ENCODE measurements at regions not wholly inside any gene's neighbourhood (a gene's known extent, or its start where the extent isn't known, plus 50 kb on each side); places are given as distances from the start of the nearest gene placed in this dataset.
"Not testable (repeated sequence)": the region's sequence is repeated elsewhere in the genome, so short reads cannot be mapped to it uniquely, and the experiment has no call there.

- H3K27me3 Mint-ChIP-seq; H3K4me3 Mint-ChIP-seq; CTCF ChIA-PET; H3K27ac Mint-ChIP-seq; ATAC-seq; H3K4me1 Mint-ChIP-seq; H3K36me3 Mint-ChIP-seq (ENCODE audit: low read depth); intact Hi-C loops (cut with DNase I, micrococcal nuclease); POLR2A ChIA-PET; DNase-seq: not testable (repeated sequence)
- H3K9me3 Mint-ChIP-seq (ENCODE audit: low read depth), result peaks cover 33% of the 10 kb centered on the region
Measured at GRCh38 chr20:29409160-29409689, 1848.2 kb upstream of the DEFB115 start.

- CTCF ChIA-PET, result no interaction called here
- peaks cover 7% of the 10 kb centered on the region for H3K27me3 Mint-ChIP-seq
- DNase-seq (no peak), ATAC-seq (no peak)
- intact Hi-C loops (cut with DNase I, micrococcal nuclease), result no loop called here
- no peak overlapping the region for H3K4me3 Mint-ChIP-seq
- peaks cover 2% of the 10 kb centered on the region for H3K4me1 Mint-ChIP-seq
- peaks cover 30% of the 10 kb centered on the region for H3K9me3 Mint-ChIP-seq (ENCODE audit: low read depth)
- H3K27ac Mint-ChIP-seq, result no peak overlapping the region
- H3K36me3 Mint-ChIP-seq (ENCODE audit: low read depth), result peaks cover 9% of the 10 kb centered on the region
- POLR2A ChIA-PET, result no interaction called here
Measured at GRCh38 chr20:29409833-29410805, 1847.3 kb upstream of the DEFB115 start.

- Mint-ChIP-seq H3K4me3 (no peak overlapping the region), H3K27ac (no peak overlapping the region), H3K36me3 (ENCODE audit: low read depth) (peaks cover 9% of the 10 kb centered on the region), H3K27me3 (peaks cover 7% of the 10 kb centered on the region), H3K9me3 (ENCODE audit: low read depth) (peaks cover 29% of the 10 kb centered on the region), H3K4me1 (peaks cover 2% of the 10 kb centered on the region)
- CTCF ChIA-PET, result no interaction called here
- ATAC-seq (no peak), DNase-seq (no peak)
- POLR2A ChIA-PET, result no interaction called here
- intact Hi-C loops (cut with DNase I, micrococcal nuclease), result no loop called here
Measured at GRCh38 chr20:29410806-29411457, 1846.5 kb upstream of the DEFB115 start.

GRCh38 chr20:29411458-29411820, 1846.0 kb upstream of the DEFB115 start:
- intact Hi-C loops (cut with DNase I, micrococcal nuclease); POLR2A ChIA-PET; H3K4me1 Mint-ChIP-seq; ATAC-seq; CTCF ChIA-PET; H3K4me3 Mint-ChIP-seq; H3K27ac Mint-ChIP-seq; DNase-seq; H3K27me3 Mint-ChIP-seq; H3K36me3 Mint-ChIP-seq (ENCODE audit: low read depth): not testable (repeated sequence)
- H3K9me3 Mint-ChIP-seq (ENCODE audit: low read depth), result peaks cover 30% of the 10 kb centered on the region

- ChIA-PET CTCF (no interaction called here), POLR2A (no interaction called here)
- Mint-ChIP-seq H3K9me3 (ENCODE audit: low read depth) (peaks cover 8% of the 10 kb centered on the region), H3K36me3 (ENCODE audit: low read depth) (no peaks in the 10 kb centered on the region), H3K4me3 (no peak overlapping the region), H3K27me3 (no peaks in the 10 kb centered on the region), H3K27ac (no peak overlapping the region), H3K4me1 (no peaks in the 10 kb centered on the region)
- DNase-seq (no peak), ATAC-seq (no peak)
- intact Hi-C loops (cut with DNase I, micrococcal nuclease), result no loop called here
Measured at GRCh38 chr20:29419378-29419777, 1838.1 kb upstream of the DEFB115 start.

GRCh38 chr20:29427201-29428060, 1830.0 kb upstream of the DEFB115 start:
- H3K27me3 Mint-ChIP-seq, result peaks cover 5% of the 10 kb centered on the region
- ATAC-seq (no peak), DNase-seq (no peak)
- intact Hi-C loops (cut with DNase I, micrococcal nuclease), result no loop called here
- no peaks in the 10 kb centered on the region for H3K36me3 Mint-ChIP-seq (ENCODE audit: low read depth)
- H3K4me1 Mint-ChIP-seq, result no peaks in the 10 kb centered on the region
- no peaks in the 10 kb centered on the region for H3K9me3 Mint-ChIP-seq (ENCODE audit: low read depth)
- CTCF ChIA-PET, result no interaction called here
- H3K4me3 Mint-ChIP-seq, result no peak overlapping the region
- H3K27ac Mint-ChIP-seq, result no peak overlapping the region
- POLR2A ChIA-PET, result no interaction called here

GRCh38 chr20:29430531-29430930, 1826.9 kb upstream of the DEFB115 start:
- DNase-seq, result no peak
- Mint-ChIP-seq H3K27ac (no peak overlapping the region), H3K4me1 (no peaks in the 10 kb centered on the region), H3K9me3 (ENCODE audit: low read depth) (no peaks in the 10 kb centered on the region), H3K27me3 (peaks cover 5% of the 10 kb centered on the region), H3K36me3 (ENCODE audit: low read depth) (no peaks in the 10 kb centered on the region), H3K4me3 (no peak overlapping the region)
- CTCF ChIA-PET, result no interaction called here
- no peak for ATAC-seq
- POLR2A ChIA-PET, result no interaction called here
- intact Hi-C loops (cut with DNase I, micrococcal nuclease), result no loop called here

GRCh38 chr20:29440721-29441120, 1816.7 kb upstream of the DEFB115 start:
- intact Hi-C loops (cut with DNase I, micrococcal nuclease), result loop anchor here in 1 of 2 experiments (5.0 kb wide), 1 partner anchor 1872 kb away; no protein-coding TSS in a partner anchor

GRCh38 chr20:29443206-29443781, 1814.2 kb upstream of the DEFB115 start:
- H3K4me3 Mint-ChIP-seq; POLR2A ChIA-PET; ATAC-seq; H3K27me3 Mint-ChIP-seq; H3K27ac Mint-ChIP-seq; H3K9me3 Mint-ChIP-seq (ENCODE audit: low read depth); H3K4me1 Mint-ChIP-seq; H3K36me3 Mint-ChIP-seq (ENCODE audit: low read depth): not testable (repeated sequence)
- intact Hi-C loops (cut with DNase I, micrococcal nuclease), result loop anchor here in 1 of 2 experiments (1.0 to 5.0 kb wide), 2 partner anchors 322 to 1869 kb away; no protein-coding TSS in a partner anchor
- peak; percentile 25 for DNase-seq
- CTCF ChIA-PET, result interaction anchor here (0.8 kb wide), 1 partner anchor 12 kb away, joined by 3 read pairs; no protein-coding TSS in a partner anchor

More at GRCh38 chr20:29440721-29441120, 1816.7 kb upstream of the DEFB115 start:
- H3K4me3 Mint-ChIP-seq; H3K27me3 Mint-ChIP-seq; DNase-seq; POLR2A ChIA-PET; CTCF ChIA-PET; H3K36me3 Mint-ChIP-seq (ENCODE audit: low read depth); ATAC-seq; H3K9me3 Mint-ChIP-seq (ENCODE audit: low read depth); H3K27ac Mint-ChIP-seq; H3K4me1 Mint-ChIP-seq: not testable (repeated sequence)

GRCh38 chr20:29443819-29444218, 1813.6 kb upstream of the DEFB115 start:
- Mint-ChIP-seq H3K27me3 (no peaks in the 10 kb centered on the region), H3K27ac (no peak overlapping the region), H3K9me3 (ENCODE audit: low read depth) (peaks cover 1% of the 10 kb centered on the region), H3K4me1 (peaks cover 4% of the 10 kb centered on the region), H3K36me3 (ENCODE audit: low read depth) (no peaks in the 10 kb centered on the region), H3K4me3 (no peak overlapping the region)
- POLR2A ChIA-PET, result no interaction called here
- CTCF ChIA-PET, result interaction anchor here (0.8 kb wide), 1 partner anchor 12 kb away, joined by 3 read pairs; no protein-coding TSS in a partner anchor
- intact Hi-C loops (cut with DNase I, micrococcal nuclease), result loop anchor here in 1 of 2 experiments (1.0 to 5.0 kb wide), 2 partner anchors 321 to 1868 kb away; no protein-coding TSS in a partner anchor
- no peak for DNase-seq
- no peak for ATAC-seq

Data from activated CD4-positive, alpha-beta T cell treated with anti-CD3 and anti-CD28 coated beads for 36 hours (primary cell).